22Rv1 (cell line): ENCODE measurements at regions not wholly inside any gene's neighbourhood (a gene's known extent, or its start where the extent isn't known, plus 50 kb on each side); places are given as distances from the start of the nearest gene placed in this dataset.

Source experiments
- H3K27ac ChIP-seq: fragments of 450-650 bp; 2 replicates; pipeline ENCODE4 v1.5.1; 2017
- ZFX ChIP-seq: fragments of 450-650 bp; IDR thresholded peaks from 2 replicates; pipeline ENCODE4 v1.6.1; 2017; ENCODE audit warnings: antibody characterized with exemption, borderline replicate concordance
- TF ChIP-seq, protein P1 (sequence below): fragments of 450-650 bp; IDR thresholded peaks from 2 replicates; pipeline ENCODE4 v1.5.1; 2017; ENCODE audit warnings: mild to moderate bottlenecking

DNA sequence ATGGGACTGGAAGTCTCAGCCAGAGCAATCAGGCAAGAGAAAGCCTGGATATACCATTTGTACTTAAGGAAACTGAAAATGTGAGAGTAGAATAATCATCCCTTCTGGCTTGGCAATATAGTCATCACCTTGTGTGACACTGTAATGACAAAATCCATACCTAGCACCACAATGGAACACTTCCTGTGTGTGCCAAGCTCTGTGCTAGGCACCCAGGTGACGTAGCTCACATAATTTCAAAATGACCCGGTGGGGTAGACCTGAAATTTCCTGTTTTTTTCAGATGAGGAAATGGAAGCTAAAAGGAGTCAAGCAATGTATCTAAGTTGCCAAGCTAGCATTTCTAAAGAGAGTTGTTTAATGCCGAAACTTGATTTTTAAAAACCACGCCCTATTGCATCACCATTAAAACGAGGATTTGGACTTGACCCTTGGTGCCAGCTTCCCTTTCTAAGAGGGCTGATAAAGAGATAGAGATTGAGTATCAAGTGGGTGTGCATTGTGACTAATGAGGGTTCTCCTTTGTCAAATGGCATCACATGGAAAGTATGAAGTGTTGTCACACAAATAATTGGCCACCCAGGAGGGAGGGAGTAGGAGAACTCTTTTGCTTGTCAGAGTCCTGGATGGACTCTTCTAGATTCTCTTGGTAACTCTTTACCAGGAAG, 141.3 kb upstream of the PDZRN3 start:
- TF ChIP-seq, protein P1, sequence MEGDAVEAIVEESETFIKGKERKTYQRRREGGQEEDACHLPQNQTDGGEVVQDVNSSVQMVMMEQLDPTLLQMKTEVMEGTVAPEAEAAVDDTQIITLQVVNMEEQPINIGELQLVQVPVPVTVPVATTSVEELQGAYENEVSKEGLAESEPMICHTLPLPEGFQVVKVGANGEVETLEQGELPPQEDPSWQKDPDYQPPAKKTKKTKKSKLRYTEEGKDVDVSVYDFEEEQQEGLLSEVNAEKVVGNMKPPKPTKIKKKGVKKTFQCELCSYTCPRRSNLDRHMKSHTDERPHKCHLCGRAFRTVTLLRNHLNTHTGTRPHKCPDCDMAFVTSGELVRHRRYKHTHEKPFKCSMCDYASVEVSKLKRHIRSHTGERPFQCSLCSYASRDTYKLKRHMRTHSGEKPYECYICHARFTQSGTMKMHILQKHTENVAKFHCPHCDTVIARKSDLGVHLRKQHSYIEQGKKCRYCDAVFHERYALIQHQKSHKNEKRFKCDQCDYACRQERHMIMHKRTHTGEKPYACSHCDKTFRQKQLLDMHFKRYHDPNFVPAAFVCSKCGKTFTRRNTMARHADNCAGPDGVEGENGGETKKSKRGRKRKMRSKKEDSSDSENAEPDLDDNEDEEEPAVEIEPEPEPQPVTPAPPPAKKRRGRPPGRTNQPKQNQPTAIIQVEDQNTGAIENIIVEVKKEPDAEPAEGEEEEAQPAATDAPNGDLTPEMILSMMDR = no peak
- TF ChIP-seq ZFX = no peak
- no peak overlapping the region for H3K27ac ChIP-seq

DNA sequence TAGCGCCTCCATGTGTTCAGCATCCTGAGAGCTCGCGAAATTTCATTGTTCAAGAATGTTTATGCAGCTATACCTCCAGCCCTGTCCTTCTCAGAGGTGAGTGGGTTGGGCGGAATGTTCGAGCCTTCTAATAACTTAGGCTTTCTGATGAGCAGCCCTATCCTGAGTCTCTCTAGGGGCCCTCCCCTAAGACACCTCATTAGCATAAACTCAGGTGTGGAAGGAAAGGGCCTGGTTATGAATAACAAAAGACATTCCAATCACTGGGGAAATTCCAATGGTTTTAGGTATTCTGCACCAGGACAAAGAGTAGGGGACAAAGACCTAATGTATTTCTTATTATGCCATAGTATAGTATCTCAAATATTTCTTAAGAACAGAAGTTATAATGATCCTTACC, 138.1 kb upstream of the PDZRN3 start:
- H3K27ac ChIP-seq = no peak overlapping the region
- no peak for TF ChIP-seq ZFX
- TF ChIP-seq, protein P1 = no peak

DNA sequence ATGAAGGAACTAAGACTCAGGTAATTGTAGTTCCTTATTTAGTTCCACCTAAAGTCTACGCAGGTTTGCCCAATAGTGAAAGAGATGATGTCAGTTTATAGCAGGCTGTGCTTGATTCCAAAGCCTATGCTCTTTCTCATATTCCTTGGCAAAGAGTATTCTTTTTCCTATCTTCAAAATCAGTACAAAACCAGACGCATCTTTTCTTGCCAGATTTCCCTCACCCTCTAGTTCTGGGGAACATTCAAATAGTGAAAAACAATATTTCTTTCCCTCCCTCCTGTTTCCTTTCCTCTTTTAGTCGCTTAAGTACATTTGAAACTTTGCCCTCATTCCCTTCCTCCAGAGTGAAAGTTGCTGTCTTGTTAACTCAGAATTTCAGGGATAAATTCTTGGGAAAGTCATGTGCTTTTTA, 134.6 kb upstream of the PDZRN3 start:
- TF ChIP-seq, protein P1 = no peak
- TF ChIP-seq ZFX = no peak
- no peak overlapping the region for H3K27ac ChIP-seq

DNA sequence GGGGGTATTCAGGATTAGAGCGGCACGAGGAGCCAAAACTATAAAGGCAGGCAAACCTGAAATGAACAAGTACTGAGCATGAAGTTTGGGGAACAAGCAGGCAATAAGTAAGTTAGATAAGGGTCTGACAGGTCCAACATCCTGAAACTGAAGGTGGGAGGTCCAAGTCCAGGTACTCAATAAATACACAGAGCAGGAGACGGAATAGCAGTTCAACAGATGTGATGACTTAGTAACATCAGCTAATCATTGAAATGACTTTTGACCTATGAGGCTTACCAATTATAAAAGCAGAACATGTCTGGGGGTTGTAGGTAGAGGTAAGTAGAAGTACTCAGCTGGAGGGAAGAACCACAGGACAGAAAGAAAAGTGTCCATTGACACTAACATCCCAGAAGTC, 132.8 kb upstream of the PDZRN3 start:
- TF ChIP-seq, protein P1 = no peak
- TF ChIP-seq ZFX = no peak
- no peak overlapping the region for H3K27ac ChIP-seq

DNA sequence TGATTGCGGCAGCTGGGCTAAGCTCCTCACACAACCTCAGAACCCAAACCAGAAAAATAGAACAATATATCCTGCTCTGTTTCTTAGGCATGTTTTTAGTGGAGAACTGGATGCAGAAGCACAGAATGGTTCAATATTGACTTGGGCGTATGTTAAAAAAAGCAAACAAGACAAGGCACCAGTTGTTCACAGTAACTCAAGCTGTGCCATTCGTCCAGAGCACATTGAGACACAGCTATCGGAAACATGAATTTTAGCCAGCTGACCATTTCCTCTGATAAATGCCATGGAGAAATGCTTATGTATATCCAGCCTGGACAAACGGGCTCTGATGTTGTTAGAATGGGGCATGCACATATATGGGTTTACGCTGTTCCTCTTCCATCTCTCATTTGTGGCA, 129.2 kb upstream of the PDZRN3 start:
- TF ChIP-seq, protein P1 = no peak
- no peak for TF ChIP-seq ZFX
- no peak overlapping the region for H3K27ac ChIP-seq

DNA sequence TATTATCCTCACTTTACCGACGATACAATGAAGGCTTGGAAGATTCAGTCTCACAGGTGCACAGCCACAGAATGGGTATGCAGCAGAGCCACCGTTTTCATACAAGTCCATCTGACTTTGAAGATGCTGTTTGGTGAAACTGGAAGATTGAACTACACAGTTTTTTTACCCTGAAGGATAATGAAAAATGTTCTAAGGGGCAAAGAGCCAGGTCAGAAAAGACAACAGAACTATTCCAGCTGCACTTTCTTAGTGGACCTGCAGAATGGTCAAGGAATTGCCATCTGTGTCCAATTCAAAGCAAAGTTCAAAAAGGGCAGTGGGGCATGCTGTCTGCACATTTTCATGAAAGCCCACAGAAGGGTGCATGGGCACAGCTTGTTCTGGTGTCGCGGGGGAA, 127.6 kb upstream of the PDZRN3 start:
- no peak overlapping the region for H3K27ac ChIP-seq
- no peak for TF ChIP-seq ZFX
- TF ChIP-seq, protein P1 = no peak

DNA sequence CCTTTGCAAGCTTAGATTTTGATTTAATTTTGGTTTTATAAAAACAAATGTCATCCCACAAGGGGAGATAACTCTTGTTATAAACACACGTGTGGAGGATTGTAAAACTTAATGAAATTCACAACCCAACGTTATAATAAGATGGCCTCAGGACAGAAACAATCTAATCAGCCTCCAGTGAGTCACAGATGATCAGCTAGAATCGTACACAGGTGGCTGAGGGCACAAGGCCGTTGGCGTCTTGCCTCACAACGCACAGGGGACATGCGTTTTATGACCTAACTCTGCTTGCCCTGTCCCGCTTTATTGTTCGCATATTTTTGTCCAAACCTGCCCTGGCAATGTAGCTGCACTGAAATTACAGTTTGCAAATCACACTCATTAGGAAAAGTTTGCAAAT, 121.9 kb upstream of the PDZRN3 start:
- no peak for TF ChIP-seq ZFX
- TF ChIP-seq, protein P1 = no peak

More for the DNA sequence above, 121.9 kb upstream of the PDZRN3 start:
- H3K27ac ChIP-seq = no peak overlapping the region
